NAMALWA (cell line): ENCODE measurements at regions not wholly inside any gene's neighbourhood (a gene's known extent, or its start where the extent isn't known, plus 50 kb on each side); places are given as distances from the start of the nearest gene placed in this dataset.

Experiments used
- DNase-seq: peaks from one replicate; pipeline ENCODE4 v3.0.0-alpha.2; 2015; ENCODE audit warnings: low spot score

- DNase-seq: no peak
Measured at GRCh38 chr2:47265158-47265557, 88.8 kb upstream of the CALM2 start.

DNA sequence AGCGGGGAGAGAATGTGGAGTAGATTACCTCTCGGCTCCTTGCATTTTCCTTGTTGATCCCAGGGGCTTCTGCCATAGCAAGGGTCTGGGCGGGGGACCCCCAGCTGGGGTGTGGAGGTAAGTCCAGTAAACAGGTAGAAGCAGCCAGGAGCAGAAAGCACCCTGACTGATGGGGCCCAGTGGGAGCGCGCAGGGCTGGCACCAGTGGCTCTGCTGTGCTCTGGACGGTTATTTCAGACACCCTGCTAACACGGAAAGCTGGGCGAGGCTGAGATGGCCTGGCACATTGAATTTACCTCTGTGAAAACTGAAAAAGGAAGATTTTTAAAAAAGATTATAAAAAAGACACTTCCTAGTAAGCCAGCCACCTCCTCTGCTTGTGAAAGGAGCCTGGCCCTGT lies 88.4 kb upstream of the CALM2 start:
- DNase-seq: no peak

- no peak for DNase-seq
Measured at GRCh38 chr2:47264143-47264542, 87.8 kb upstream of the CALM2 start.

GRCh38 chr2:47262657-47263056 lies 86.3 kb upstream of the CALM2 start:
- DNase-seq: no peak

GRCh38 chr2:47260971-47261370 lies 84.7 kb upstream of the CALM2 start:
- no peak for DNase-seq

- DNase-seq: no peak
Measured at GRCh38 chr2:47259829-47260228, 83.5 kb upstream of the CALM2 start.

DNA sequence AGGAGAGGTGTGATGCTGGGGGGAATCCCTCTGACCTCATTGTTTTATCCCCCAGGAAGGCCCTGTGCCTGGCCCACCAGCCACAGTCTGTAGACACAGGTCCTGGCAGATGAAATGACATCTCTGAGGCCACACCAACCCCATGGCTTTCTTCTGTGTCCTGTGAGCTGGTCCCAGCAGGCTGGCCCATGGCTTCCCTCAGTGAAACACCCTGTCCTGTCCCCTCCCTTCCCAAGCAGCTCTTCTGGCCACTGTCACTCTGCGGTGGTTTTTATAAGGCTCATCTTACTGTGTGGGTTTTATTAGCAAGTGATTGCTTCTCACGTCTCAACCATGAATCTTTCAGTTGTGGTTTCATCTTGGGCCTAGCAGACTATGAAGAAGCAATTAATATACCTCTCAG lies 81.6 kb upstream of the CALM2 start:
- no peak for DNase-seq

GRCh38 chr2:47256416-47257087 lies 80.2 kb upstream of the CALM2 start:
- DNase-seq: no peak

DNA sequence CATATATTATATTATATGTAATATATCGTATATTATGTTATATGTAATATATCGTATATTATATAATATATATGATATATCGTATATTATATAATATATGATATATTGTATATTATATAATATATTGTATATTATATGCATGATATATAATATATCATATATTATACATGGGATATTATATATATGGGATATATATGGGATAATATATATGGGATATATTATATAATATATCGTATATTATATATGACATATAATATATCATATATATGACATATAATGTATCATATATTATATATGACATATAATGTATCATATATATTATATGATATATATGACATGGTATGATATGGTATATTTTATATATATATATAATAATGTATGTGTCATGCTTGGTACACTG lies 79.5 kb upstream of the CALM2 start:
- DNase-seq: no peak

DNA sequence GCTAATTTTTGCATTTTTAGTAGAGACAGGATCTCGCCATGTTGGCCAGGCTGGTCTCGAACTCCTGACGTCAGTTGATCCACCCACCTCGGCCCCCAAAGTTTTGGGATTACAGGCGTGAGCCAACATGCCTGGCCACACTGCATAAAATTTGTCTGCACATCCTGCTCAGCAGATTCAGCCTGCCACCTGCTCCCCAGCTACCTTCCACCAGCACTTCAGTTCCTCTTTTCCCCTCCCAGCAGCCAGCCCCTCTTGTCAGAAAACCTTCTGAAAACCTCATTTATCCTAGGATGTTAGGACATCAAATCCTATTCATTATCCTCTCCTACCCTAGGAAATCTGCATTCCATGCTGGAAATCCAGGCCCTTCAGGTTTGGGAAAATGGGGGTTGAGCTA lies 78.2 kb upstream of the CALM2 start:
- peak; percentile 50 for DNase-seq

DNA sequence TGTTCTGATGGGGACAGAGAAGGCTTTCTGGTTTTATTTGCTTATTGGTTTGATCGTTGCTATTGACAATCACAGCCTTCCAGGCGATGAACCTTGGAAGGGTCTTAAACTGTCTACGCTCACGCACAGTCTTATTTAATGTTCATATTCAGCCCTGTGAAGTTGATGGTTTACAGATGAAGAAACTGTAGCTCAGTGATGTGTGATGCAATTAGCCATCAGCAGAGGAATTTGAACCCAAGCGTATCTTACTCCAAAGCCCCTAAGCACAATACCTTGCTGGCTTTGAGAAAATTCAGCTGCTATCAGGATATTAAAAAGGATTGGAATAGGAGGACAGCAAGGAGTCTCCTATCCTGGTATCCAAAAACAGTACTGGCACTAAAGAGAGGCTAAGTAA lies 77.1 kb upstream of the CALM2 start:
- DNase-seq: no peak

- no peak for DNase-seq
Measured at GRCh38 chr2:47251404-47251675, 75.0 kb upstream of the CALM2 start.

- DNase-seq: no peak
Measured at GRCh38 chr2:47250586-47251403, 74.5 kb upstream of the CALM2 start.

- no peak for DNase-seq
Measured at GRCh38 chr2:47249931-47250330, 73.6 kb upstream of the CALM2 start.

GRCh38 chr2:47249157-47249900 lies 73.0 kb upstream of the CALM2 start:
- DNase-seq: no peak

DNA sequence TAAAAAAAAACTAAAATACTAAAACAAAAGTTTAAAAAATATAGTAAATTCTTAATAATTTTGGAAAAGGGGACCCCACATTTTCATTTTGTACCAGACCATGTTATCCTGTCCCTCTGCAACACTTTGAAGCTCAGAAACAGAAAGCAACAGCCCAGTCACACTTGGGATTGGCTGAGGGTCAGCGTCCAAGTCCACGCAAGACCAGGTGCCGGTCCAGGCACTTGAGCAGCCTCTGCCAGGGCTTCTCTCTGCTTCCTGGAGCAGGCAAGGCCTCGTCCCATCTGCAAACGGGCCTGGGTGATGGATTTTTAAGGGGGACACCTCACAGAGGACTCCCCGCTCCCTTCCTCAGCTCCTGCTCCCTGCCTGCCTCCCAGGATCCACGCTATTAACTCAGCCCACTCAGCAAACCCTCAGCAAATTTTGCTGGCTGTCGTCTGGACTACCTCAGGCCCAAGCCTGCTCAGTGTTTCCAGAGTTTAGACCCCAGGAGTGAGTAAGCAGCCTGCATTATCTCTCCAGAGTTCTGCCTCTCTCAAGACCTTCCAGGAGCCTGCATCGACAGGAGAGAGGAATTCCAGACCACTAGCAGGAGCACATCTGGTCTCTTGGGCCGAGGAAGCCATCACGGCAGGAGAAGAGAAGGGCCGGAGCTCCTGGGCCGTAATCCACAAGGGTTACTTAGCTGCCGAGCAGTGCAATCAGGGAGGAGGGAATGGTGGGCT lies 67.4 kb upstream of the CALM2 start:
- DNase-seq: no peak

GRCh38 chr2:47241715-47242114 lies 65.4 kb upstream of the CALM2 start:
- DNase-seq: no peak

DNA sequence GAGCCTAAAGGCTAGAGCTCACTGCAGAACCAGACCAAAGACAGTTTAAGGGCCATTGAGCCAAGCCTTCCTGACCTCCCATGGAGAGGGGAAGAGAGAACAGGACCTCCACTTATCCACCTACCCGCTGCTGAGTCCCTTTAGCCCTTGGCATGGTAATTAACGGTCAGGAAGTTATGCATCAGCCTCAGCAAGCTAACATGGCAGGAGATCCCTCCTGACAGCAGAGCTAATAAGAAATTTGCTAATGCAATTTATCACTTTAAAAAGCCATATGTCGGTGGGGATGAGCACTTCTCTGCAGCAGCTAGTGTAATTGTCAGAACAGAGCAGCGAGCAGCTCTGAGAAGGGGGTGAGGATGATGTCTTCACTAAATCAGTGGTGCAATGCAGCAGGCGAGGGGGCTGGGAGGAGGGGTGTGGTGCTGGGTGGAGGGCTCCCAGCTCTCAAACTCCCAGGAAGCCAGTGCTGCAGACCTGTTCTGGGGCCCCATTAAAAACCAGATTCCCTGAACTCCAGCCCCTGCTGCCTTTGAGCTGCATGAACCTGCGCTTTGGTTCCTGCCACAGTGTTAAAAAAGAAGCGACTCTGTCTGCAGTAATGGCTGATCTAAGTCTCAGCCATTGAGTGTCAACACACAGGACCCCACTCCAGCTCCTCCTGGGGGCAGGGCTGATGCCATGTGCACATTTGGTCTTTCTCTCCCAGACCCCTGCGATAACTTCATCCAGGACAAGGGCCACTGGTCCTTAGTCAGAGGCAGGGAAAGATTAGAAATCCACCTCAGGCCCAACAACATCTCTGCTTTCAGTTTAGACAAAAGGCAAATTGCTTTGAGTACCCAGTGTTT lies 63.0 kb upstream of the CALM2 start:
- no peak for DNase-seq

DNA sequence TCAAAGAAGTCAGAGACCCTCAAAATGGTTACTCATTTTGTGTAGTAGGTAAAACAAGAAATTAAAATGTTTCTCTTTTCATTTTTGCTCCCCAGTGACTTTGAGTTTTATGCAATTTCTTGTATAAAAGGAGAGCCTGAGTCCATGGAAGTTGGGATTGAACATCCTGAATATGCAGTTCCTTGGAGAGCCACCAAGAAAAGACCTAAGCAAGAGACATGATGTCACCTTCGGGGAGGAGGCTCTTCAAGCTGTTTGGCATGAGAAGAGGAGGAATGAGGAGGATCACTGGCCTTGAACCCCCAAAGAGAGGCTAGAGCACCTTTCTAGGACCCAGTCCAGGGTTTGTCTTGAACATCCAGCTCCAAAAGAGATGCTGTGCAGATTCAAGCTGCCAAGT lies 62.3 kb upstream of the CALM2 start:
- DNase-seq: no peak

DNA sequence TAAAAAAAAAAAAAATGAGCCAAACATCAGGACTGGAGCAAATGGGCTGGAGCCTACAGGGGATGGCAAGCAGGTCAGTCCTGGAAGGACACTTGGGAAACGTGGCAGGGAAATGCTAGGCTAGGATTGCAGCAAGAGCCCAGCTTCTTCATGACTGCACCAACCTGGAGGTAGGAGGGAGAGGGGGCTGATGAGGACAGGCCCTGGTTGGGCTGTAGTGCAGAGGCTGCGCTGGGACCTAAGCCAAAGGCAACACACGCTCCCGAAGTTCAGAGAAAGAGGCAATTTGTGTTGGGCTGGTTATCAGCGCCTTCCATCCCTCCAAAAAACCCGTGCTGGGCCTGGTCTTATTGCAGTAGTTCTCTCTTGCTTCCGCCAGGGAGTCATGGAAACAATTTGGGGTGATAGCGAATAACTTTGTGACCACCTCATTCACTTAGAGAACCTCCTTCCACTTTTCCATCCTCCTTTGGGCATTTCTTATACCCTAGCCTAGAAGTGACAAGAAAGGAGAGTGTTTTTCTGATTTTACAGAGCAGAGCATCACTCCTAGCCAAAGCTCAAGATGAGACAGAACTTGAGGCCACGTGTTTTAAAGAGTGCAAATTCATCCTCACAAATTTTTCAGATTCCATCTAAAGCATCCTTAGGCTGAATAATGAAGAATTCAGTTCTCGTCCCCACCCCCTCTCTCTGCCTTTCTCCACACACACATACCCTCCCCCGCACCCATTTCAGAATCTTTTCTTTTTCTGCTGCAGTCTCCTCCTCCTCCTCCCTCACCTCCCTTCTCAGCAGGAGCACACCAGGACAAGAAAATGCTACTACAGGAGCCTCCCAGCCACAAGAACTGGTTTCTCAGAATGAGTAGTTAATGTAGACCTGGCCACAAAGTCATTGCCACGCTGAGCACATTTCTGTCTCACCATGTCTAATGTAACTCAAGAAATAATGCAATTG lies 61.3 kb upstream of the CALM2 start:
- DNase-seq: no peak
